ENCODE measurements at regions not wholly inside any gene's neighbourhood (a gene's known extent, or its start where the extent isn't known, plus 50 kb on each side); places are given as distances from the start of the nearest gene placed in this dataset.

DNA sequence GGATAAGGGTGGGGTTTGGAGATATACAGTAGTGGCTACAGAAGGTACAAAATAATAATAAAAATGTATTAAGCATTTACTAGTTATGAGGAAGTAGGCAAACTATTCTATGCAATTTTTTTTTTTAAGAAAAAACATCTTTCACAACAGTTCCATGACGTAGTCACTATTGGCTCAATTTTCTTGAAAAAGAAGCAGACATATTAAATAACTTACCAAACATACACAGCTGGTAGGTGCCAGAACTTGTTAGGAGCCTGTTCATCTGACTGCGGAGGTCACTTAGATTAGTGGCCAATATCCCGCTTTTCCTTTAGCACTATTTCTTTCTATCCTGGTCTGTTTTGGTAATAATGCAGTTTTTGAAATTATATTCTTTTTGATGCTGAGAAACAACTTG is 593.5 kb downstream of the KCTD12 start:
- TF ChIP-seq, protein P1, sequence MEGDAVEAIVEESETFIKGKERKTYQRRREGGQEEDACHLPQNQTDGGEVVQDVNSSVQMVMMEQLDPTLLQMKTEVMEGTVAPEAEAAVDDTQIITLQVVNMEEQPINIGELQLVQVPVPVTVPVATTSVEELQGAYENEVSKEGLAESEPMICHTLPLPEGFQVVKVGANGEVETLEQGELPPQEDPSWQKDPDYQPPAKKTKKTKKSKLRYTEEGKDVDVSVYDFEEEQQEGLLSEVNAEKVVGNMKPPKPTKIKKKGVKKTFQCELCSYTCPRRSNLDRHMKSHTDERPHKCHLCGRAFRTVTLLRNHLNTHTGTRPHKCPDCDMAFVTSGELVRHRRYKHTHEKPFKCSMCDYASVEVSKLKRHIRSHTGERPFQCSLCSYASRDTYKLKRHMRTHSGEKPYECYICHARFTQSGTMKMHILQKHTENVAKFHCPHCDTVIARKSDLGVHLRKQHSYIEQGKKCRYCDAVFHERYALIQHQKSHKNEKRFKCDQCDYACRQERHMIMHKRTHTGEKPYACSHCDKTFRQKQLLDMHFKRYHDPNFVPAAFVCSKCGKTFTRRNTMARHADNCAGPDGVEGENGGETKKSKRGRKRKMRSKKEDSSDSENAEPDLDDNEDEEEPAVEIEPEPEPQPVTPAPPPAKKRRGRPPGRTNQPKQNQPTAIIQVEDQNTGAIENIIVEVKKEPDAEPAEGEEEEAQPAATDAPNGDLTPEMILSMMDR (IDR thresholded peaks at IDR 0.05; ENCODE audit: low read length): no peak
- TF ChIP-seq EZH2 (optimal IDR thresholded peaks at IDR 0.05; ENCODE audit: low read depth, low read length) (no peak), EZH2phosphoT487 (IDR thresholded peaks at IDR 0.05; ENCODE audit: low read length) (no peak)

Measured in MM.1S (cell line).